A673 (cell line): ENCODE measurements at regions not wholly inside any gene's neighbourhood (a gene's known extent, or its start where the extent isn't known, plus 50 kb on each side); places are given as distances from the start of the nearest gene placed in this dataset.

Experiments
- BruUV-seq: library from RNA; stranded (reverse); fragments of 400-500 nt; replicated peaks from 2 replicates; lab custom pipeline; 2021; lab: Mats Ljungman, UMichigan
- CTCF ChIA-PET: fragments of 300-600 bp; sonication (Branson Sonifier 250); formaldehyde crosslinking; loops from one replicate; lab custom pipeline; 2022; ENCODE audit warnings: antibody characterized with exemption; lab: Charles Lee
- POLR2A ChIA-PET: fragments of 300-600 bp; sonication (Branson Sonifier 250); formaldehyde crosslinking; loops from one replicate; lab custom pipeline; 2022; ENCODE audit warnings: antibody characterized with exemption; ENCODE audit not compliant: low non-redundant PET; lab: Charles Lee
- DNase-seq: peaks from one replicate; pipeline ENCODE4 v3.0.0-alpha.2; 2015; ENCODE audit warnings: low spot score
- H3K27ac ChIP-seq: fragments of 200-600 bp; sonication (generic); 2 replicates; pipeline ENCODE4 v1.5.1; 2016; ENCODE audit warnings: mixed run types, low read depth, mild to moderate bottlenecking, mixed read lengths, antibody characterized with exemption, low read length; ENCODE audit not compliant: poor library complexity, severe bottlenecking
- H3K27me3 ChIP-seq: fragments of 200-600 bp; sonication (generic); replicated peaks from 2 replicates; pipeline ENCODE4 v1.6.1; 2017; ENCODE audit warnings: mixed run types, low read depth, mild to moderate bottlenecking, mixed read lengths, antibody characterized with exemption, low read length; ENCODE audit not compliant: insufficient read depth, poor library complexity
- H3K36me3 ChIP-seq: fragments of 200-600 bp; sonication (generic); 2 replicates; pipeline ENCODE4 v1.6.1; 2016; ENCODE audit warnings: mixed run types, mild to moderate bottlenecking, mixed read lengths, antibody characterized with exemption, low read length; ENCODE audit not compliant: insufficient read depth, poor library complexity, severe bottlenecking
- H3K4me1 ChIP-seq: fragments of 200-600 bp; sonication (generic); 2 replicates; pipeline ENCODE4 v1.6.1; 2017; ENCODE audit warnings: mixed run types, mild to moderate bottlenecking, mixed read lengths, antibody characterized with exemption, low read length; ENCODE audit not compliant: insufficient read depth, poor library complexity, severe bottlenecking
- H3K4me3 ChIP-seq: fragments of 200-600 bp; sonication (generic); 2 replicates; pipeline ENCODE4 v1.5.1; 2016; ENCODE audit warnings: low read depth, mixed run types, mild to moderate bottlenecking, mixed read lengths, low read length; ENCODE audit not compliant: poor library complexity, severe bottlenecking
- H3K9me3 ChIP-seq: fragments of 200-600 bp; sonication (generic); 2 replicates; pipeline ENCODE4 v1.6.1; 2016; ENCODE audit warnings: mixed run types, low read depth, mild to moderate bottlenecking, mixed read lengths, antibody characterized with exemption, low read length; ENCODE audit not compliant: poor library complexity, severe bottlenecking
- CTCF ChIP-seq: fragments of 300-800, 200-600 bp; sonication (generic); conservative IDR thresholded peaks from 2 replicates; pipeline ENCODE4 v1.5.1; 2017; ENCODE audit warnings: low read depth, mild to moderate bottlenecking, antibody characterized with exemption, low read length, moderate library complexity, mixed read lengths
- EZH2 ChIP-seq: fragments of 200-600 bp; sonication (generic); IDR thresholded peaks from 2 replicates; pipeline ENCODE4 v1.6.1; 2017; ENCODE audit warnings: borderline replicate concordance, low read depth, mild to moderate bottlenecking, mixed read lengths, antibody characterized with exemption, low read length; ENCODE audit not compliant: poor library complexity, severe bottlenecking
- intact Hi-C: fragments of 100-400 bp; cut with micrococcal nuclease; formaldehyde crosslinking; loops from one replicate; pipeline ENCODE4 v1.10.0; 2022; ENCODE audit not compliant: unreplicated experiment

DNA sequence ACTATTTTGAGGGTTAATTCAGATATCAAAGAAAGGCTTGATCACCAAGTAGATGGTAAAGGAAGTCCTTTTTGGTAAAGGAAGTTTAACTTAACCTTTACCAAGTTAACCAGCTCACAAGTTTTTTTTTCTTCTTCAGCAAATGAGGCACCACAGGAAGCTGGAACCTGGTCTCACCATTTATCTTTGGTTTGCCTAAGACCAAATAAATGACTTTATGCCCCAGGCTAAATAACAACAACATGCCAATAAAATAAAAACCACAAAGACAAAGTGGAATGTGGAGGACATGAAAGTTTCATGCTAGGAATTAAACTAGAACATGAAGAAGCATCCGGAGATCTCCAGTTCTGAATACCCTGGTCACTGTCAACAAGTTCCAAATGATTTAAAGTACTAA is 116.8 kb upstream of the PRICKLE1 start:
- no peaks in the 10 kb centered on the region for H3K9me3 ChIP-seq
- H3K27me3 ChIP-seq, result no peaks in the 10 kb centered on the region
- no peak overlapping the region for H3K27ac ChIP-seq
- ChIA-PET POLR2A (no interaction called here), CTCF (no interaction called here)
- BruUV-seq, result no TSS peak
- TF ChIP-seq EZH2 (no peak), CTCF (no peak)
- no peak overlapping the region for H3K4me3 ChIP-seq
- intact Hi-C loops, result no loop called here
- H3K4me1 ChIP-seq, result no peaks in the 10 kb centered on the region
- no peak for DNase-seq
- H3K36me3 ChIP-seq, result no peaks in the 10 kb centered on the region

GRCh38 chr12:42705863-42706262 is 116.3 kb upstream of the PRICKLE1 start:
- intact Hi-C loops, result no loop called here
- Histone ChIP-seq H3K4me3 (no peak overlapping the region), H3K4me1 (no peaks in the 10 kb centered on the region), H3K36me3 (no peaks in the 10 kb centered on the region), H3K27me3 (no peaks in the 10 kb centered on the region), H3K9me3 (no peaks in the 10 kb centered on the region), H3K27ac (no peak overlapping the region)
- no peak for DNase-seq
- TF ChIP-seq CTCF (no peak), EZH2 (no peak)
- POLR2A ChIA-PET, result no interaction called here
- no TSS peak for BruUV-seq
- CTCF ChIA-PET, result no interaction called here

DNA sequence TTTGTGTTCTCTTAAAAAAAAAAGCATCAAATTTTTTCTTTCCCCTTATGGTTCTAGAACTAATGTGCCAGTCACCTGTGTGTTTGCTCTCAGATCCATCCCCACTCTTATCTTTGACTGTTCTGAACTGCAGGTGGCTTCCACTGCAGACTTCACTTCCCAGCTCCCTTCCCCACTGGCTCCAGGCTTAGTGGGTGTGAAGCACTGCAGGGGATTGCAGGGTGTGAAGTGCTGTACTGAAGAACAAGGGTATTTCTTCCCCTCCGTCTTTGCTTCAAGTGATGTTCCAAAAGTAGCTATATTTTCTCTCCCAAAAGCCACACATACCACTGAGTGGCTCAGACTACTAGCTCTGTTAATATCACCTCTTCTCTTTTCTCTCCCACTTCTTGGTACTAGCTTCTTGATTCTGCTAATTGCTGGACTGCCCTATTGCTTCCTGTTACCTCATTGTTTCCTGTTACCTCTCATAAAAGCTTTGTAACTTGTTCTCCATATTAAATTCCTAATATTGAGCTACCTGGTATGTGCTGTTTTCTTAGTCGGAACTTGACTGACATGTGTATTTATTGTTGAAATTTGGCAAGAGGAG is 115.4 kb upstream of the PRICKLE1 start:
- Histone ChIP-seq H3K27ac (no peak overlapping the region), H3K9me3 (no peaks in the 10 kb centered on the region), H3K4me3 (no peak overlapping the region), H3K36me3 (no peaks in the 10 kb centered on the region), H3K4me1 (no peaks in the 10 kb centered on the region), H3K27me3 (no peaks in the 10 kb centered on the region)
- TF ChIP-seq EZH2, result no peak
- TF ChIP-seq CTCF, result no peak
- no peak for DNase-seq
- no TSS peak for BruUV-seq
- ChIA-PET CTCF (no interaction called here), POLR2A (no interaction called here)
- intact Hi-C loops, result no loop called here
